ENCODE measurements at regions not wholly inside any gene's neighbourhood (a gene's known extent, or its start where the extent isn't known, plus 50 kb on each side); places are given as distances from the start of the nearest gene placed in this dataset.

- no peak for DNase-seq (ENCODE audit: low read depth)
- H3K4me3 ChIP-seq (ENCODE audit: low read depth, low read length), result no peak overlapping the region
- no peak for TF ChIP-seq CTCF (conservative IDR thresholded peaks at IDR 0.05; ENCODE audit: low read depth, low read length)
Measured at GRCh38 chr21:26691416-26691815, 118.3 kb upstream of the CYYR1 start.

- TF ChIP-seq CTCF (conservative IDR thresholded peaks at IDR 0.05; ENCODE audit: low read depth, low read length), result no peak
- no peak overlapping the region for H3K4me3 ChIP-seq (ENCODE audit: low read depth, low read length)
- no peak for DNase-seq (ENCODE audit: low read depth)
Measured at GRCh38 chr21:26686705-26687104, 113.6 kb upstream of the CYYR1 start.

GRCh38 chr21:26686278-26686677 lies 113.2 kb upstream of the CYYR1 start:
- no peak for TF ChIP-seq CTCF (conservative IDR thresholded peaks at IDR 0.05; ENCODE audit: low read depth, low read length)
- peak; percentile 25 for DNase-seq (ENCODE audit: low read depth)
- H3K4me3 ChIP-seq (ENCODE audit: low read depth, low read length), result no peak overlapping the region

GRCh38 chr21:26684889-26685288 lies 111.8 kb upstream of the CYYR1 start:
- no peak overlapping the region for H3K4me3 ChIP-seq (ENCODE audit: low read depth, low read length)
- DNase-seq (ENCODE audit: low read depth), result no peak
- TF ChIP-seq CTCF (conservative IDR thresholded peaks at IDR 0.05; ENCODE audit: low read depth, low read length), result no peak

- no peak for DNase-seq (ENCODE audit: low read depth)
- no peak for TF ChIP-seq CTCF (conservative IDR thresholded peaks at IDR 0.05; ENCODE audit: low read depth, low read length)
- no peak overlapping the region for H3K4me3 ChIP-seq (ENCODE audit: low read depth, low read length)
Measured at GRCh38 chr21:26683996-26684395, 110.9 kb upstream of the CYYR1 start.

GRCh38 chr21:26679284-26679683 lies 106.2 kb upstream of the CYYR1 start:
- no peak for DNase-seq (ENCODE audit: low read depth)
- no peak for TF ChIP-seq CTCF (conservative IDR thresholded peaks at IDR 0.05; ENCODE audit: low read depth, low read length)
- no peak overlapping the region for H3K4me3 ChIP-seq (ENCODE audit: low read depth, low read length)

- TF ChIP-seq CTCF (conservative IDR thresholded peaks at IDR 0.05; ENCODE audit: low read depth, low read length), result no peak
- H3K4me3 ChIP-seq (ENCODE audit: low read depth, low read length), result no peak overlapping the region
- DNase-seq (ENCODE audit: low read depth), result no peak
Measured at GRCh38 chr21:26674323-26674722, 101.2 kb upstream of the CYYR1 start.

Measured in choroid plexus epithelial cell (primary cell).